Spinal cord (tissue), 9 donors: ENCODE measurements at regions not wholly inside any gene's neighbourhood (a gene's known extent, or its start where the extent isn't known, plus 50 kb on each side); places are given as distances from the start of the nearest gene placed in this dataset.
A peak's percentile ranks its signal among the peaks of the same experiment; 100 is the strongest.

Experiments
- DNase-seq, 6 donors: peaks; one replicate each; pipeline versions ENCODE4 v3.0.0 to v3.0.0-alpha.2; 2013 to 2015; ENCODE audit warnings: low spot score in 6 of 6, low read depth in 4 of 6
- H3K27ac ChIP-seq: one replicate; pipeline ENCODE4 v1.5.1; 2013; ENCODE audit warnings: low read depth, low read length, control low read depth
- H3K27me3 ChIP-seq: one replicate; pipeline ENCODE4 v1.6.1; 2013; ENCODE audit warnings: low read length; ENCODE audit not compliant: control insufficient read depth, insufficient read depth
- H3K36me3 ChIP-seq: one replicate; pipeline ENCODE4 v1.6.1; 2013; ENCODE audit warnings: low read length; ENCODE audit not compliant: control insufficient read depth, insufficient read depth
- H3K4me1 ChIP-seq: one replicate; pipeline ENCODE4 v1.6.1; 2013; ENCODE audit warnings: low read length; ENCODE audit not compliant: control insufficient read depth, insufficient read depth
- H3K4me3 ChIP-seq: one replicate; pipeline ENCODE4 v1.5.1; 2013; ENCODE audit warnings: low read depth, low read length, control low read depth
- H3K9me3 ChIP-seq: one replicate; pipeline ENCODE4 v1.6.1; 2013; ENCODE audit warnings: low read length; ENCODE audit not compliant: control insufficient read depth, insufficient read depth
- whole genome bisulfite sequencing: methylation state at CpG from one replicate; pipeline ENCODE4 v1.1.5; 2013; ENCODE audit warnings: missing lambda C conversion rate; ENCODE audit not compliant: insufficient coverage; 5-methylcytosine and 5-hydroxymethylcytosine counted together
- donor health status: healthy.

GRCh38 chr3:76715426-76715825 lies 324.5 kb upstream of the ROBO2 start:
- H3K4me1 ChIP-seq: no peaks in the 10 kb centered on the region
- DNase-seq: no peak
- H3K27me3 ChIP-seq: no peaks in the 10 kb centered on the region
- H3K9me3 ChIP-seq: no peaks in the 10 kb centered on the region
- no CpG with 5 or more reads among the region's 1 CpG for WGBS
- no peak overlapping the region for H3K27ac ChIP-seq
- no peak overlapping the region for H3K4me3 ChIP-seq
- no peaks in the 10 kb centered on the region for H3K36me3 ChIP-seq

- H3K27ac ChIP-seq: no peak overlapping the region
- 70% methylated on average over 2 of the region's 2 CpGs for WGBS
- no peaks in the 10 kb centered on the region for H3K9me3 ChIP-seq
- H3K4me3 ChIP-seq: no peak overlapping the region
- H3K36me3 ChIP-seq: no peaks in the 10 kb centered on the region
- H3K4me1 ChIP-seq: no peaks in the 10 kb centered on the region
- H3K27me3 ChIP-seq: no peaks in the 10 kb centered on the region
- no peak for DNase-seq
Observed at GRCh38 chr3:76723366-76723765, 316.5 kb upstream of the ROBO2 start.

DNA sequence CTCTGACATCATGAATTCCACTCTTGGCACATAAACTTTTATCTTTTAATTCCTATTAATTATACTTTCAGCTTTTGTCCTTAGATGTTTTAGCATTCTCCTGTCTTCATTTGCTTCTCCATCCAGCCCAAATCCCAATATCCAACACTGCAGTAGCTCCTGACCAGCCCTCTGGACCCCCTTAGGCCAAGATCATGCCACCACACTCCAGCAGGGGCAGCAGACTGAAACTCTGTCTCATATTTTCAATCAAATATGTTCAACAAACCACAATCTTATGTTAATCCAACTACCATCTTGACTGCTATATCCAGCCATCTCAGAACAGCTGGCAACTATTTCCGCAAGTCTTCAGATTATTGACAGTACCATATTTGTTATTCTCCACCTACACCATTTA lies 315.8 kb upstream of the ROBO2 start:
- Histone ChIP-seq H3K36me3 (no peaks in the 10 kb centered on the region), H3K27me3 (no peaks in the 10 kb centered on the region), H3K4me1 (no peaks in the 10 kb centered on the region), H3K27ac (no peak overlapping the region), H3K9me3 (no peaks in the 10 kb centered on the region), H3K4me3 (no peak overlapping the region)
- WGBS: 100% methylated on average over 1 of the region's 1 CpG
- no peak for DNase-seq

DNA sequence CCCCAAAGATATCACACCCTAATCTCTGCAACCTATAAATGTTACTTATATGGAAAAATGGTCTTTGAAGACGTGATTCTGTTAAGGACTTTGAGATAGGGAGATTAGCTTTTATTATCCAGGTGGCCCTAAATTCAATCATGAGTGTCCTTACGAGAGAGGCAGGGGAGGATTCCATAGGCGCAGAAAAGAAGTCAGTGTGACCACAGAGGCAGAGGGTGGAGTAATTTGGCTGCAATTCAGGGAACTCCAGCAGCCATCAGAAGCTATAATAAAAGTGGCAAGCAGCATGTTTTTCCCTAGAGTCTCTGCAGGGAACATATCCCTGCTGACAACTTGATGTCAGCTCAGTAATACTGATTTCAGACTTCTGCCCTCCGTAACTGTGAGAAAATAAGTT lies 315.2 kb upstream of the ROBO2 start:
- WGBS: 29% methylated on average over 2 of the region's 4 CpGs
- Histone ChIP-seq H3K9me3 (no peaks in the 10 kb centered on the region), H3K4me3 (no peak overlapping the region), H3K36me3 (no peaks in the 10 kb centered on the region), H3K27ac (no peak overlapping the region), H3K4me1 (no peaks in the 10 kb centered on the region), H3K27me3 (no peaks in the 10 kb centered on the region)
- DNase-seq: peak in 2 of 6 donors; percentile 8 to 54

DNA sequence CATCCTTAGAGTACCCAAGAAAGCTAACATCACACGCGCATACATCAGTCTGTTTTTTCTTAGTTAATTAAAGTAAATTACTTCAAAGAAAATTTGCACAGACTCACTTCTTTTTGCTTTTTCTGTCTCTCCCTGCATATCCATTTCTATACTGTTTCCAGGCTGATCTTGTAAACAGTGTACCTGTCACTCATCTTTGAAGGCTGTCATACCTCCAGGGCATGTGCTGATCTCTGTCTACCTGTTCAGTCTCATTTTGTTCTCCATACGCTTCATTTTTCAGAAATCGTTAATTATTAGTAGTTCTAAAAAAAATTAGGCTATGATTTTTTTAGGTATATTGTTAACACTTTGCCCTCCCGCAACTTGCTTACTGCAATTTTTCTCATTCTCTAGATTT lies 313.9 kb upstream of the ROBO2 start:
- Histone ChIP-seq H3K4me1 (no peaks in the 10 kb centered on the region), H3K36me3 (no peaks in the 10 kb centered on the region), H3K4me3 (no peak overlapping the region), H3K9me3 (no peaks in the 10 kb centered on the region), H3K27ac (no peak overlapping the region), H3K27me3 (no peaks in the 10 kb centered on the region)
- no peak for DNase-seq
- WGBS: no CpG with 5 or more reads among the region's 5 CpGs

DNA sequence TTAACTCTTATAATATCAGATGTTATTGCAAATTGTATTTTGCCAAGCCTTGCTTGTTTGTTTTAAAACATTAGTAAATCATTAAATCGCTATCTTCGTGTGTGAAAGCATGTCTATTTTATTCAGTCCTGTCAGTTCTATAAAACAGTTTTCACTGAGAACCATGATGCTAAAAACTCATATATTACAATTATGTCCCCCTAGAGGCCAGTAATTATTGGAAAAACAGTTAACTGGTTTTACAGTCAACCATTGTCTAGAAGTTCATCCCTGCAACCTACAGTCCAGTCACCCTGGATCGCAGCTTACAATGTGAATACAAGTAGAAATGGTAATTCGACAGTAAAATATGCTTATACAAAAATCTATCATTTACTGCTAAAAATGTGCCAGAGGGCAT lies 311.5 kb upstream of the ROBO2 start:
- peak in 1 of 6 donors; percentile 34 for DNase-seq
- Histone ChIP-seq H3K27me3 (no peaks in the 10 kb centered on the region), H3K9me3 (no peaks in the 10 kb centered on the region), H3K4me1 (no peaks in the 10 kb centered on the region), H3K27ac (no peak overlapping the region), H3K36me3 (no peaks in the 10 kb centered on the region), H3K4me3 (no peak overlapping the region)
- no CpG with 5 or more reads among the region's 4 CpGs for WGBS

GRCh38 chr3:76731471-76731870 lies 308.4 kb upstream of the ROBO2 start:
- Histone ChIP-seq H3K9me3 (no peaks in the 10 kb centered on the region), H3K27me3 (no peaks in the 10 kb centered on the region), H3K36me3 (no peaks in the 10 kb centered on the region), H3K27ac (no peak overlapping the region), H3K4me3 (no peak overlapping the region), H3K4me1 (no peaks in the 10 kb centered on the region)
- no CpG with 5 or more reads among the region's 1 CpG for WGBS
- no peak for DNase-seq

DNA sequence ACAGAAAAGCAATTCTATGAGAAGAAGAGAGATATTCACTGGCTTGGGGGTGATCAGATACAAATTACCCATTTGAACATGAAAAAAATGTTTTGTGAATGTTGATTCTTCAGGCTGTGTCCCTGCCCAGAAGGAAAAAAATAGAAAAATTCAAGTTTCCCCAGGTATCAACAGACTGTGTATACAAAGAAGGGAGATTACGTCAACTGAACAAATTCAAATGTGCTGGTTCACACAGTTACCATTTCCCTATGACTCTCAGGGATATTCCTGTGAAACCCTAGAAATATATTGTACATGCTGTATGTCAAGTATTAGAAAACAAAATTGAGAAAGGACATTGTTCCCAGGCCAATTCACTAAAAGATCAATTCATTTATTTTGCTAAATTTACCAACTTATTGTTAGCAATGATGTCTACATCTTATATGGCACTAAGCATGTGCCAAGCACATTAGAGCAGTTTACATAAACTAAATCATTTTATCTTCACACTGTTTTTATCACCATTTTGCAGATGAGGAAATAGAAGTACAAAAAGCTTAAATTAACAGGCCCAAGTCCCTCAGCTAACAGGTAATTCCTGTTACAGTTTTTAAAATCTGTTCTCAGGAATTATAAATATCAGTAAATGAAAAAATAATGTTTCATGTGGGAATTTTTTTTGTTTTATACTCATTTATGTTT lies 306.7 kb upstream of the ROBO2 start:
- no CpG with 5 or more reads among the region's 1 CpG for WGBS
- H3K4me1 ChIP-seq: no peaks in the 10 kb centered on the region

GRCh38 chr3:76735152-76735551 lies 304.7 kb upstream of the ROBO2 start:
- H3K27me3 ChIP-seq: no peaks in the 10 kb centered on the region

More for the DNA sequence above, 306.7 kb upstream of the ROBO2 start:
- Histone ChIP-seq H3K4me3 (no peak overlapping the region), H3K27ac (no peak overlapping the region), H3K9me3 (no peaks in the 10 kb centered on the region), H3K36me3 (no peaks in the 10 kb centered on the region), H3K27me3 (no peaks in the 10 kb centered on the region)
- no peak for DNase-seq

GRCh38 chr3:76753599-76753998 lies 286.3 kb upstream of the ROBO2 start:
- H3K27me3 ChIP-seq: no peaks in the 10 kb centered on the region
- WGBS: no CpG with 5 or more reads among the region's 2 CpGs
- no peaks in the 10 kb centered on the region for H3K4me1 ChIP-seq
- H3K36me3 ChIP-seq: no peaks in the 10 kb centered on the region
- H3K9me3 ChIP-seq: no peaks in the 10 kb centered on the region
- no peak overlapping the region for H3K4me3 ChIP-seq
- no peak overlapping the region for H3K27ac ChIP-seq
- peak in 2 of 6 donors; percentile 43 to 73 for DNase-seq

More at GRCh38 chr3:76735152-76735551, 304.7 kb upstream of the ROBO2 start:
- H3K4me3 ChIP-seq: no peak overlapping the region
- H3K4me1 ChIP-seq: no peaks in the 10 kb centered on the region
- no CpG with 5 or more reads among the region's 3 CpGs for WGBS
- DNase-seq: no peak
- no peaks in the 10 kb centered on the region for H3K9me3 ChIP-seq
- no peaks in the 10 kb centered on the region for H3K36me3 ChIP-seq
- H3K27ac ChIP-seq: no peak overlapping the region
